HG02610 (cell line): ENCODE measurements at regions not wholly inside any gene's neighbourhood (a gene's known extent, or its start where the extent isn't known, plus 50 kb on each side); places are given as distances from the start of the nearest gene placed in this dataset.

Source experiments
- ATAC-seq: cut with Tn5 transposase; IDR thresholded peaks from one replicate; pipeline ENCODE4 v1.9.1; 2021; ENCODE audit warnings: mild to moderate bottlenecking, moderate library complexity; ENCODE audit not compliant: unreplicated experiment

DNA sequence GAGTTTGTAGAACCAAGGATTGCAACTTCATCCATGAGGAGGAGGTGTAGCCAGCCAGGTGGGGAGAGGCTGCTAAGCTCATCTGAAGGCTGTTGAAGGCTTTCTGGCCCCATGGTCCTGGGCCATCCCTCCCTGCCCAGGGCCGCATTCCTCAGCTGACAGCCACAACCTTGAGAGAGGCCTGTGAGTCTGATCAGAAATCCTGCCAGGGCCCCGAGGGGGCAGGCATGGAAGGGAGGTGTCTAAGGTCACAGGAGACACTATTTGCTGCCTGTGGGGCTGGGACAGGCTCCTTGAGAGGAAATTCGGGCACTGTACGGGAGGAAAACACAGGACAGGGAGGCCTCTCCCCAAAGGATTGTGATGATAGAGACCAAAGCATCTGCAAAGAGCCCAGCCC is 88.1 kb upstream of the IGLL5 start:
- no peak for ATAC-seq

DNA sequence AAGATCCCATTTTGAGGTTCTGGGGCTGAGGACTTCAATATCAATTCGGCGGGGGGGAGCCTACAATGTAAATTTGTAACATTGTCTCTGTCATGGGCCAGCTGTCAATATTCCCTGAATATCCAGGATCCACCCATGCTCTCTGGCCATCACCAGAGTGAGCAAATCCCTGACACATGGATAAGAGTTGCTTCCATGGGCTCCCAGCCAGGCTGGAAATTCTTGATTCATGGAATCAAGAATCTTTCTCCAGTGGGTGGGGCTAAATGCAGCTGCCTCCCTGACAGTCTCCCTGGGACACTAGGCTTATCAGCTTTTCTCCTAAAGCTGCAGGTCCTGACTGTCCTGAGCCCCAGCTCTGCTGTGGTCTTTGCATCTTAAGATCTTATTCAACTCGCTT is 86.9 kb upstream of the IGLL5 start:
- ATAC-seq, result no peak

DNA sequence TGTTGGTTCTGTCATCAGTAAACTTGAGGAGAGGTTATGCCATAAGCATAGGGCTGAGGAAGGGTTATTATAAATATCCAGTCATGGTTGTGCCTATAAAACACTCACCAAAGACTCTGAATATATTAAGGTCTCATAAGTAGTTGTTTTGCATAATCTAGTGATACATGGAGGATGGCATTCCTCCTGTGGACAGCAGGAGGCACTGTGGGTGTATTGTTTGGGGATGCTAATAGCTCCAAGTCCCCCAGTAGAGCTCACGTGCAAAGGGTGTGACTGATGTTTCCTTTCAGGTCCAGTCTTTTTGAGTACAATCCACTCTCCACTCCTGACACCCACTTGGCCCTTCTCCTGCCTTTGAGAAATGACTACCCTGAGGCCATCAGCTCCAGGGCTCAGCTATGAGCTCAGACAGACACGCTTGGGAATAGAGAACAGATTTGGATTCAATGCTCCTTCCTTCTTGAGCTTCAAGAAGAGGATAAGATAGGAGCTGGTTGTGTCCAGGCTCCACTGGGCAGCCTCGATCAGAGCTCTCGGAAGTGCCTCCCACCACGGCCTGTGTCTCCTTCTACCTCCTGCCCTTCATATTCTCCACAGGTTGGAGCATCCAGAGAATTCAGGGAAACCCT is 85.2 kb upstream of the IGLL5 start:
- no peak for ATAC-seq

DNA sequence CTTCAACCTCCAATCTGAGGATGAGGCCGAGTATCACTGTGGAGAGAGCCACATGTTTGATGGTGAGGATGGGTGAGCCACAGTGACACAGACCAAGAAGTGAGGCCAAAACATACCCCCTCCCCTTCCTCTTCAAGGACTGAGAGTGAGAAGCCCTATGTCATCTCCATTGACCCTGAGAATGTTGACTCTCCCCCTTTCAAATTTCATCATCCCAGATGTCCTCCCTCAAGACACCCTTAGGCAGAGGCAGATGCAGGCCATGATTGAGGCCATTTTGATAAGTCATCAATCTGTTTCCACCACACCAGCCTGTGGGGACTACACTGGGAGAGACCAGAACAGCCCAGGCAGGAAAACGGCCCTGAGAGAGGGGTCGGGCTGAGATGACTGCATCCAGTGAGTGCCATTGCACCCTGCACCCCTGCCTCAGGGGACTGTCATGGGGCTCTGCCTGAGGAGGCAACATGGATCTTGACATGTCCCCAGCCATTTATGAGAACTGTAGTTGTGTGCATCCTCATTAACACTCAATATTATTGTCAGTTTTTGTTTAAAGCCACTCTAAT is 84.2 kb upstream of the IGLL5 start:
- ATAC-seq, result no peak

DNA sequence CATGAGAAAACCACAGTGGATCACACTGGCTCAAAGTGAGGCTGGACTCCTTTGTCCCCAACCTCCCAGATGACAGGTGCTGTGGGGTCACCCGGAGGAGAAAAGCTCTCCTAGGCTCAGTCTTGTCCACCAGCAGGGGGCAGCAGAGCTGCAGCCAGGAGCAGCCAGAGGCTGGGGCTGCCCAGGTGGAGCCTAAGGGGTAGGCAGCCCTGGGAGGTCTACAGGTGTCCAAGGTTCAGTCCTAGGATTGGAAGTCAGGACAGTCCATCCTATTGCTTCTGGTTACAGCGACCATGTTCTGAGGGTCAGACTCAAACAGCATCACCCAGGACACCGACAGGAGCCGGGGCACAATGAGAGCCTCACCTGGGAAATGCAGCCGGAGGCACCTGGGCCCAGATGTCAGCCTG is 77.6 kb upstream of the IGLL5 start:
- no peak for ATAC-seq

DNA sequence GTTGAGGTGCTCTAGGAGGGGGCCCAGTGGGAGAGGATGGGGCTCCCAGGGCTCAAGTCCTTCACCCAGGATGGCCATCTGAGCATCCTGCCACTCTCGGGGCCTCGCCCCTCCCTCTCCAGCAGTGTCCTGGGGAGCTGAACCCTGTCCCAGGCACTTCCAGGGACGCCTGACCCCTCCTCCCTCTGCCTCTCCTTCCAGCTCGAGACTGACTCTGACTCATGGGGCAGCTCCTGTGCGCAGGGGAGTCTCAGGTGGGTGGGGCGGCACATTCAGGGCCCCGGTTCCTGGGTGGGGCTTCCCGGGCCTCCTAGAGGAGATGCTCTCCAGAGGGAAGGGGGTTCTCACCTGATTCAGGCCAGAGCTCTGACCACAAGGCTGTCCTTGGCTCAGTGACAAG is 77.1 kb upstream of the IGLL5 start:
- no peak for ATAC-seq

DNA sequence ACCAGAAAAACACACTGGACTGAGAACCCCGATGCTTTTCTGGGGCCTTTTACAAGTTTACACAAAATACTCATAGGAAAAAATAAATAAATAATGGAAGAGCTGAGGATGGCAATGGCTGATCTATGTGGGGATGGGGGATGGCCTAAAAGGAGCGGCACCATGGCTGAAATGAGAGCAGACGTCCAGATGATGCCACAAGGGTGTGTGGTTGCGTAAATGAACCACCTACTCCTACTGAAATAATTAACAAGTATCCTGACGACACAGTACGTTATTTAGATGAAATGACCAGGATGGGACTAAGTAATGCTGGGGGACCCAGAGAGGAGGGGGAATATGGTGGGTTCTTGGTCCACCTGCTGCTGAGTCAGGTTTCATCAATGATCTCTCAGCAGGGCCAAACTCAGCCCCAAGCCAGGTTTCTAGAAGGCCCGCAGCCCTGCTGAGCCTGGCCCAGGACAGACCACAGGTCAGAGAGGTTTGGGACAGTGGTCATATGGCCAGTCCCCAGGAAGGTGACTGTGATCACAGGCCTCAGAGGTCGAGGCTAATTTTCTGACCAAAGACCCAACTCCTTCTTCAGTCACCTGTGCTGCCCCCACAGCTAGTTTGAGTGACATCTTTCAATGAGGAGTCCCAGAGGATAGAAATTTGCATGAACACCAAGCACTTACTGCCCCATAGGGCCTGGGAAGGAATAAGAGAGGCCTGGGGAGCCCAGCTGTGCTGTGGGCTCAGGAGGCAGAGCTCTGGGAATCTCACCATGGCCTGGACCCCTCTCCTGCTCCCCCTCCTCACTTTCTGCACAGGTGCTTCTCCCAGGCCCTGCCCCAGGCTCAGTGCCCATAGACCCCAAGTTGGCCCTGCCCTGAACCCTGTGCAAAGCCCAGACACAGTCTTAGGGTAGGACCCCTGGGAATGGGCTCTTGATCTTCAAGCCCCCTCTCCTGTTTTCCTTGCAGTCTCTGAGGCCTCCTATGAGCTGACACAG is 76.3 kb upstream of the IGLL5 start:
- no peak for ATAC-seq

DNA sequence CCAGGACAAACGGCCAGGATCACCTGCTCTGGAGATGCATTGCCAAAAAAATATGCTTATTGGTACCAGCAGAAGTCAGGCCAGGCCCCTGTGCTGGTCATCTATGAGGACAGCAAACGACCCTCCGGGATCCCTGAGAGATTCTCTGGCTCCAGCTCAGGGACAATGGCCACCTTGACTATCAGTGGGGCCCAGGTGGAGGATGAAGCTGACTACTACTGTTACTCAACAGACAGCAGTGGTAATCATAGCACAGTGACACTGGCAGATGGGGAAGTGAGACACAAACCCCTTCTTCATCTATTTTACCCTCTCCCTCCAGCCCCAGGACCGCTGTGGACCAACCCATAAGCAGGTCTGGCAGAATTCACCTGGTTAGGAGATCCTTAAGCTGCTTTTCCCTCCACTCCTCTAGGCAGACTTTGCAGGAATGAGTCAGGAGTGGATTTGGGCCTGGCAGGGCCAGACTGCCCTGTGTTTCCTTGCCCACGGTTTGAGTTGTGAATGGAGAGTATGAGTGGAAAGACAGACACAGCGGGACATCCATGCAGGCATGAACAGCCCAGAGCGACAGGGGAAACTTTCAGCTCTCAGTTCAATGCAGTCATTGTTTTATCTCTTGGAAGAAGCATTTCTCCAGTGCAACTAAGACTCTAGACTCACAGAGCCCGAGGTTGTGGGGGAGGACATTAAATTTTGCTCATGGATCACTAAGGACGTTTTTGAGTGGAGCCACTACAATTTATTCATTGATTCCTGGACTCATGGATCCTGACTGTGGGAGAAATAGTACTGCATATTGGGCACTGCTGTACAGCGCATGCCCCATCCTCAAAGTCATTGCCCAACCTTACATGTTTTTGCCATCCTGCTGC is 75.3 kb upstream of the IGLL5 start:
- ATAC-seq, result no peak

DNA sequence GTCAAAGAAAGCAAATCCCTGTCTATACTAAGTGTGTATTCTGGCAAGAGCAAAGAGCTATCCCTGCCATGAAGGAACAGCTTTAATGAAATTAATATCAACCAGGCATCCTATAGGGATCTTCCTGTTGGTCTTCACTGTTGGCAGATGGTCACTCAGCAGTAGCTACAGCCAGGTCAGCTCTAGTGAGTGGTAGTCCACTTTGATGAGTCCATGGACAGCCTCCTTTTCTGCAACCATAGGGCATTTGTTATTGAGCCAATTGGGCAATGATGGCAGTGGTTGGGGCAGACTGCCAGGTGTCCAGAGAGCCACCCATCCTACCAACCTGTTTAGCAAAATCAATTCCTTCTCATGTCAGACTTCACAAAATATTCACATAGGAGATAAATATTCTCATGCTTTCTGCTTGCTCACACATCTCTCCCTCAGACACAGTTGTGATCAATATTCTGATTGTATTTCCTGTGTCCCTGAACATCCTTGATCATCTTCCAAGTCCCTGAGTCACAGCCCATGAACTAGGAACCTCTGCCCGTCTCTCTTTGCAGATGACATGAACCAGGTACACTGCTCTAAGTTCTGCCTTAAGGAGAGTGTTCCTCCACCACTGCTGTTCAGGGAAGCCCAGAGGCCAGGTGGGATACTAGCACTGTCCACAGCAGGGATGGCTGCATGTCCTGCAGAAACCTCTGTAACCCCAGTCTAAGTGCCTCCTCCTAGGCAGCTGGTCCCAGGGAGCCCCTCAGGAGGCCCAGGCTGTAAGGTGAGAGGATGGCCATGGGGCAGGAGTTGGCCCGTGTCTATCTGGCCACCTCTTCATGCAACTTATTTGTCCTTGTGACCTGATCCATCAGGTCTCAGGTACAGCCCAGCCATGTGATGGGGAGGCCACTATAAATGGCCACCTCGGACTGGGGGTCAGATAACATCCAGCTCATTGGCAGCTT is 74.2 kb upstream of the IGLL5 start:
- no peak for ATAC-seq

DNA sequence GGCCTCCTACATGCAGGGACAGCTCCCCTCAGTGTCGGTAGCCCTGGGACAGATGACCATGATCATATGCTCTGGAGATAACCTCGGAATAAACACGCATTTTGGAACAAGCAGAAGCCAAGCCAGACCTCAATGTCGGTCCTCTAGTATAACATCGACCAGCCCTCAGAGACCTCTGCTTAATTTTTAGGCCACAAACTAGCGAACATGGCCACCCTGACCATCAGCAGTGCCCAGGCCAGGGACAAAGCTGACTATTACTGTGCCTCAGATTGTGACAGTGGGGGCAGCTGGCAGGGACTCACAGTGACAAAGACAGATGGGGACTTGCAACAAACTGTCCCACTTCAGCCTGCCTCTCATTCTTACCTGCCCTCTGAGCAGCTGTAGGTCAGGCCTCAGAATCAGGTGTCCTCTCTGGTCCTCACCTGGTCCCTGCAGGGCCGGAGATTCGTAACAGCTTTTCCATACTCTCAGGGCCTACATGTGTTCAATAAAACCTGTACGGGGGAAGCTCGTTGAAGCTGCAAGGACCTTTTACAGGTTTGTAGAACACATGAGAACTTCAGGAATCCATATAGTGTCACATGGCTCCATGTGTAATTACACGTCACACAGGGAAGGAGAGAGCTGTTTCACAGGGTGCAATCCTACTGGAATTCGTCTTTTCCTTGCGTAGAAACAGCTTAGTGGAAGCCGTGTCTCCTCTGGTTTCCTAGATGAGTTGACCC is 72.8 kb upstream of the IGLL5 start:
- no peak for ATAC-seq

DNA sequence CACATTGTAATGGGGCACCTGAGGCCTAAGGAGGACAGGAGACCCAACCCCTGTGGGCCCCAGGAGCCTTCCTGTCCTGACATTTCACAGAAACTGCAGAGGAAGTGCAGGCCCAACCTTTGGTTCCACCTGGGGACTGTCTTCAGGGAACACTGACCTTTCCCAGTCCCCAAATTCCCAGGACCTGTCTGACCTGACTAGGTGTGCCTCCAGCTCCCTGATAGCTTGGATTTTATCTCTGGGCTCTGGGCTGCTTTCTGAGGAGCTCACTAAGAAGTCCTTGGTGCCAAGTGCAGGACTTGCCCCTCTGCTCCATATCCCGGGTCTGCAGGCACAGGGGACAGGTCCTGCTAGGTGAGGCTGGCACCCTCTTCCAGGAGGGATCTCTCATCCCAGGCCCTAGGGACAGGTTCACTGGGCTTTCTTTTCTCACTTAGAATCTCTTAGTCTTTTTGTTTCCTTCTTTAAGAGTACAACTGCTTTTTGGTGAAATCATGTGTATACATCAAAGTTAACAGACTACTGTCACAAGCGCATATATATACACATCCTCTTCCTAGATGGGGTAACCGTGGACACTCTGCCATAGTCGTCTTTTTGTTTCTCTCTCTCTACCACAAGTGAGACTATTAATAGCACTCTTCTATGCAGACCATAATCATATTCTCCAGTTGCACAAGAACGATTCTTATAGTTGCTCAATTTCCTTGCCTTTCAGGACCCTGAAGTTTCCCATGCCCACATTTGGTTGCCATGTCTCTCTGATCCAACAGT is 72.0 kb upstream of the IGLL5 start:
- no peak for ATAC-seq

DNA sequence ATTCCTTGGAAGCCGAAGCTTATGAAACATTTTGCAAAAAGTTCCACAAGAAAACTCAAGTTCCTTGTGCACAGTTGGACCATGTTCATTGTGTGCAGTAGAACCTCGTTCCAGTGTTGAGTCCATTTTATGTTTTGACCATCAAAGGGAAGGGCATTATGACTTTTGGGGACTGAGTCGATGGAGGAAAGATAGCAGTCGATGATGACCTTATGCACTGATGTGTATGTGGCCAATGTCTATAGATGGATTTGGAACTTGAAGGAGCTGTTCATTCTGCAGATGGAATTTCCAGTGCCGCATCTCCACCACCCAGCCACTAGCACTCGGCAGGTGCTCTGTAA is 71.5 kb upstream of the IGLL5 start:
- no peak for ATAC-seq

DNA sequence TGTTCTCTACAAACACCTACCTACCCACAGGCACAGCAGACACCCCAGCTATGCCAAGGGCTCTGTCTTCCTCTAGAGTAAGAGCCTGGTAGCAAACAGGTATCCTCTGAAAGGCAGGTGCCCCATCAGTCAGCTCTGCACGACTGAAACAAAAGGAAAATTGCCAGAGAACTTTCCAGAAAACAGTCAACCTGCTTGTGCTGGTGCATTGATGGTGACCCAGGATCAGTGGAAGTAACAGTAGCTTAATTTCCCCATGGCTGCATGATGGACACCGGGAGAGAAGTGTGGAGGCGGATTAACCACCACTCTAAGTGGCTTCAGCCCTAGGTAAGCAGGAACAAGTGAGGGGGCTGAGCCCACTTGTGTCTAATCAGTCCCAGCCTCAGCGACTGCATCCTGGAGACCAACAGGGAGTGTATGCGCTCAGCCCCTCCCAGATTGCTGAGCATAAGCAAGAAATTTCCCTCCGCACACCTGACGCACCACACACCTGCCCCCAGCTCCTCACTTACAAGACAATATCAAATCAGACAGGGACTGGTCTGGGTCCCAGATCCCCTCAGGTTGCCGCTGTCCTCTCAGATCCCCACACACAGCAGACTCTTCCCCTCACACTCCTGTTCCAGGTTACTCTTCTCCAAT is 70.7 kb upstream of the IGLL5 start:
- no peak for ATAC-seq

DNA sequence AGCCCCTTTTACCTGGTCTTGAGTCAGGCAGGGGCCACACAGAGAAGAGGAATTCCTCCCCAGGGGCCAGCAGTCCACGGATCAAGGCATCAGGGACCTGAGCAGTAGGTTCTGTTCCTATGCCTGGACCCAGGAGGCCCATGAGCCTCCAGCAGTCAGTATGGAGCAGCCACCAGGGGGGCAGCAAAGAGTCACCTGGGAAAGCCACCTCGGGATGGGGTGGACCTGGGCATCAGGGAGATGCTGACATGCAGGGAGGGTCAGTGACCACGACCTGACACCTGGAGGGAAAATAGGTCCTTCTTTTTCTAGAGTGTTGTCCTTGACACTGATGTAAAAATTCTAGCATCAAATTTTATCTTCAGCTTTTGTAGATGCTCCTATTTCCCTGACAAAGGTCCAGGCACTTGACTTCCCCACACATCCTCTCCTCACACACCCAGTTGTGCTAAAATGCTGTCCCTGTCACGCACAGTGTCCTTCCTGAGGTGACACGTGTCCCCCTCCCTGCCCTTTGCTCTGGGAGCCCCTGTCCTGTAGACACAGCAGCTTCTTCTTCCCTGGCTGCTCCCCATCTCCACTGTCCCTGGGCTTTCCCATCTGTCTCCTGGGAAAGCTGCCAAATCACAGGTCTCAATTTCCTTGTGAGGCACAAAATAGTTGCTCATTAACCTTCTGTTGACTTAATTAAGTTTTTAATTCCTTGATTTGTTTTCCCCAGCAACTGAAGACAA is 70.0 kb upstream of the IGLL5 start:
- ATAC-seq, result no peak

DNA sequence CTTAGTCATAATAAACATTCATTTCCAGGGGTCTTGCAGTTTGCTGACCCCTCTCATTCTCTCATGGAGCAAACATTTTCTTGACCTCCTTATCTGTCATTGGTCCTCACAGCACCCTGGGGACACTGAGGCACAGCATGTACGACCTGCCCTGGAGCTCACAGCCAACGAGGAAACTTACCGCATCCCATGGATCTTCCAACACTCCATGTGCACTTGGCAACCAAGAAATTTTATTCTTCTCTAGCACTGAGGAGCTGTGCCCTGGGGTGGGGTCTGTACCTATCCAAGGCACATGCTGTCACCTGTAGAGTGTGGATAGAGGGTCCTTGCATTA is 69.4 kb upstream of the IGLL5 start:
- no peak for ATAC-seq

DNA sequence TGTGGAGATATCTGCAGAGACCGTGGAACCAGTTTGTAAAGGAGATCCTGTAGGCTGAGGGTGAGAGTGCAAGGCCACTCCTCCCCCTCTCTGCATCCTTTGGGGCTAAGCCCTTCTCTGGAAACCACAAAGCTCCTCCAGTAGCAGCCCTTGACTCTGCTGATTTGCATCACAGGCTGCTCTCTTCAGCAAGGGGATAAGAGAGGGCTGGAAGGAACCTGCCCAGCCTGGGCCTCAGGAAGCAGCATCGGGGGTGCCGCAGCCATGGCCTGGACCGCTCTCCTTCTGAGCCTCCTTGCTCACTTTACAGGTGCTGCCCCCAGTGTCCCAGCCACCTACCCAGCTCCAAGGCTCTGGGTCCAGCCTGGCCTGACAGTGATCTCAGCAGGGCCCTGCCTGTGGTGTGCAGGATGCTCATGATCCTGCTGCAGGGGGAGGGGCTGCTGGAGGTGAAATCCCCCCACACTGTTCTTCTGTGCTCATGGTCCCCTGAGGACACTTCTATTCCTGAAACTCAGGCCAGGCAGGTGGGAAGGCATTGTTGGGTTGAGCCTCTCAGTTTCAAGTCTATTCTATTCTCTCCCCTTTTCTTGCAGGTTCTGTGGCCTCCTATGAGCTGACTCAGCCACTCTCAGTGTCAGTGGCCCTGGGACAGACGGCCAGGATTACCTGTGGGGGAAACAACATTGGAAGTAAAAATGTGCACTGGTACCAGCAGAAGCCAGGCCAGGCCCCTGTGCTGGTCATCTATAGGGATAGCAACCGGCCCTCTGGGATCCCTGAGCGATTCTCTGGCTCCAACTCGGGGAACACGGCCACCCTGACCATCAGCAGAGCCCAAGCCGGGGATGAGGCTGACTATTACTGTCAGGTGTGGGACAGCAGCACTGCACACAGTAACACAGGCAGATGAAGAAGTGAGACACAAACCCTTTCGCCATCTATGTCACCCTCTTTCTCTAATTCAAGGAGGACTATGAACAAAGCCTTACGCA is 68.5 kb upstream of the IGLL5 start:
- ATAC-seq, result peak; percentile 69
